NCI-H1436 (cell line): ENCODE measurements at regions not wholly inside any gene's neighbourhood (a gene's known extent, or its start where the extent isn't known, plus 50 kb on each side); places are given as distances from the start of the nearest gene placed in this dataset.

Source experiments
- DNase-seq: peaks from one replicate; lab custom pipeline; 2025; lab: John Stamatoyannopoulos, UW

GRCh38 chr2:162963156-162963555 is 124.6 kb upstream of the KCNH7 start:
- no peak for DNase-seq

GRCh38 chr2:162945785-162946184 is 107.2 kb upstream of the KCNH7 start:
- no peak for DNase-seq

GRCh38 chr2:162938387-162938786 is 99.8 kb upstream of the KCNH7 start:
- DNase-seq = no peak

- no peak for DNase-seq
Measured at GRCh38 chr2:162934191-162934590, 95.6 kb upstream of the KCNH7 start.

- no peak for DNase-seq
Measured at GRCh38 chr2:162932416-162932815, 93.8 kb upstream of the KCNH7 start.

GRCh38 chr2:162929571-162929970 is 91.0 kb upstream of the KCNH7 start:
- DNase-seq = no peak

GRCh38 chr2:162928356-162928755 is 89.8 kb upstream of the KCNH7 start:
- DNase-seq = no peak

GRCh38 chr2:162926907-162927306 is 88.3 kb upstream of the KCNH7 start:
- DNase-seq = no peak

GRCh38 chr2:162926501-162926900 is 87.9 kb upstream of the KCNH7 start:
- DNase-seq = no peak

- peak; percentile 7 for DNase-seq
Measured at GRCh38 chr2:162925595-162925994, 87.0 kb upstream of the KCNH7 start.

- no peak for DNase-seq
Measured at GRCh38 chr2:162919111-162919510, 80.5 kb upstream of the KCNH7 start.

GRCh38 chr2:162917626-162918025 is 79.1 kb upstream of the KCNH7 start:
- no peak for DNase-seq

GRCh38 chr2:162916286-162916801 is 77.8 kb upstream of the KCNH7 start:
- no peak for DNase-seq

- DNase-seq = no peak
Measured at GRCh38 chr2:162915858-162916257, 77.3 kb upstream of the KCNH7 start.

- DNase-seq = no peak
Measured at GRCh38 chr2:162914161-162914560, 75.6 kb upstream of the KCNH7 start.

- DNase-seq = no peak
Measured at GRCh38 chr2:162912787-162913186, 74.2 kb upstream of the KCNH7 start.

- DNase-seq = no peak
Measured at GRCh38 chr2:162908567-162908966, 70.0 kb upstream of the KCNH7 start.

GRCh38 chr2:162890690-162891311 is 52.2 kb upstream of the KCNH7 start:
- peak; percentile 51 for DNase-seq

GRCh38 chr2:162888652-162889051 is 50.1 kb upstream of the KCNH7 start:
- peak; percentile 20 for DNase-seq
